ENCODE measurements at regions not wholly inside any gene's neighbourhood (a gene's known extent, or its start where the extent isn't known, plus 50 kb on each side); places are given as distances from the start of the nearest gene placed in this dataset.

- no peak overlapping the region for H2AK9ac ChIP-seq (replicated peaks; ENCODE audit: low read depth, low read length, poor library complexity)
- dilution Hi-C loops (cut with HindIII; ENCODE audit: low sequenced_read_pairs, unreplicated experiment) (no loop called here), in situ Hi-C loops (cut with MboI; ENCODE audit: low sequenced_read_pairs) (no loop called here), intact Hi-C loops (cut with micrococcal nuclease) (no loop called here)
- H3K14ac ChIP-seq (replicated peaks; ENCODE audit: low read depth, low read length), result no peak overlapping the region
- CTCF ChIA-PET, result no interaction called here
- H3K4me2 ChIP-seq (ENCODE audit: low read depth, low read length), result no peak overlapping the region
- H3K9me1 ChIP-seq (ENCODE audit: insufficient read depth, low read length), result no peaks in the 10 kb centered on the region
- H3K23ac ChIP-seq (ENCODE audit: low read depth, low read length), result no peak overlapping the region
- H3K36me3 ChIP-seq (ENCODE audit: control insufficient read depth, insufficient read depth, low read length), result no peaks in the 10 kb centered on the region
- no peak overlapping the region for H4K8ac ChIP-seq (ENCODE audit: low read depth in 2 of 2, low read length in 2 of 2)
- H3K9ac ChIP-seq (ENCODE audit: low read depth, low read length), result no peak overlapping the region
- no peaks in the 10 kb centered on the region for H3K9me3 ChIP-seq (ENCODE audit: control insufficient read depth, insufficient read depth, low read length)
- H2BK20ac ChIP-seq (ENCODE audit: low read depth, low read length), result no peak overlapping the region
- H2BK120ac ChIP-seq (ENCODE audit: low read depth, low read length), result no peak overlapping the region
- no peak for DNase-seq
- no peaks in the 10 kb centered on the region for H3K79me1 ChIP-seq (ENCODE audit: low read depth in 1 of 2, low read length in 2 of 2)
- TF ChIP-seq MAFK (IDR thresholded peaks at IDR 0.05; ENCODE audit: low read depth, low read length), result no peak
- TF ChIP-seq POLR2A (IDR thresholded peaks at IDR 0.05; ENCODE audit: low read depth, low read length), result no peak
- TF ChIP-seq MAZ (IDR thresholded peaks at IDR 0.05; ENCODE audit: borderline replicate concordance, low read depth, low read length), result no peak
- TF ChIP-seq RAD21 (IDR thresholded peaks at IDR 0.05; ENCODE audit: low read length), result no peak
- TF ChIP-seq, protein P1, sequence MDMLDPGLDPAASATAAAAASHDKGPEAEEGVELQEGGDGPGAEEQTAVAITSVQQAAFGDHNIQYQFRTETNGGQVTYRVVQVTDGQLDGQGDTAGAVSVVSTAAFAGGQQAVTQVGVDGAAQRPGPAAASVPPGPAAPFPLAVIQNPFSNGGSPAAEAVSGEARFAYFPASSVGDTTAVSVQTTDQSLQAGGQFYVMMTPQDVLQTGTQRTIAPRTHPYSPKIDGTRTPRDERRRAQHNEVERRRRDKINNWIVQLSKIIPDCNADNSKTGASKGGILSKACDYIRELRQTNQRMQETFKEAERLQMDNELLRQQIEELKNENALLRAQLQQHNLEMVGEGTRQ (IDR thresholded peaks at IDR 0.05; ENCODE audit: low read depth, low read length), result no peak
- no peak for TF ChIP-seq CEBPB (IDR thresholded peaks at IDR 0.05; ENCODE audit: low read depth, low read length)
- TF ChIP-seq RFX5 (IDR thresholded peaks at IDR 0.05; ENCODE audit: low read depth, low read length), result no peak
- TF ChIP-seq MXI1 (IDR thresholded peaks at IDR 0.05; ENCODE audit: borderline replicate concordance, low read depth, low read length), result no peak
- no peak for TF ChIP-seq RCOR1 (IDR thresholded peaks at IDR 0.05; ENCODE audit: insufficient replicate concordance, low read length)
- no peak for TF ChIP-seq BHLHE40 (IDR thresholded peaks at IDR 0.05; ENCODE audit: low read depth, low read length)
- TF ChIP-seq ELK1 (IDR thresholded peaks at IDR 0.05; ENCODE audit: borderline replicate concordance, low read depth, low read length), result no peak
- TF ChIP-seq NFE2L2 (IDR thresholded peaks at IDR 0.05; ENCODE audit: low read depth, low read length), result no peak
- no peak for TF ChIP-seq CTCF (conservative IDR thresholded peaks at IDR 0.05; ENCODE audit: low read depth, low read length)
- no peak for TF ChIP-seq SMC3 (IDR thresholded peaks at IDR 0.05; ENCODE audit: low read depth, low read length)
- no peak for TF ChIP-seq CHD1 (IDR thresholded peaks at IDR 0.05; ENCODE audit: low read depth, low read length)
- TF ChIP-seq FOS (IDR thresholded peaks at IDR 0.05; ENCODE audit: low read depth, low read length), result no peak
- H3K18ac ChIP-seq (ENCODE audit: low read depth, low read length), result no peak overlapping the region
- H3K4me1 ChIP-seq (ENCODE audit: control insufficient read depth, insufficient read depth, low read length), result no peaks in the 10 kb centered on the region
- no peak overlapping the region for H3K4ac ChIP-seq (ENCODE audit: low read depth, low read length)
- H4K20me1 ChIP-seq (ENCODE audit: insufficient read depth, low read length), result no peaks in the 10 kb centered on the region
- no CpG with 5 or more reads among the region's 6 CpGs for WGBS, 2 experiments (ENCODE audit: extremely low coverage in 2 of 2, insufficient read length in 1 of 2)
- no peak overlapping the region for H3K56ac ChIP-seq (ENCODE audit: extremely low read depth, insufficient read depth, low read length)
- H3K4me3 ChIP-seq (ENCODE audit: insufficient read depth, low read depth, low read length), result no peak overlapping the region
- peaks cover 5% of the 10 kb centered on the region; the same call in 1 of the 2 replicates for H3K27me3 ChIP-seq (ENCODE audit: control insufficient read depth, insufficient read depth, low read length)
- no peak overlapping the region for H2BK15ac ChIP-seq (ENCODE audit: low read depth, low read length)
- no peak overlapping the region for H4K91ac ChIP-seq (ENCODE audit: insufficient read depth, low read depth, low read length)
- H3K27ac ChIP-seq (ENCODE audit: insufficient read depth, low read length), result no peak overlapping the region
- no peak overlapping the region for H2AK5ac ChIP-seq (ENCODE audit: low read depth, low read length)
- H4K5ac ChIP-seq (ENCODE audit: low read depth, low read length), result no peak overlapping the region
- no peak overlapping the region for H2AFZ ChIP-seq (replicated peaks; ENCODE audit: low read length, poor library complexity)
- POLR2A ChIA-PET (ENCODE audit: unreplicated experiment), result no interaction called here
- no TSS peak for BruUV-seq (replicated peaks)
- ATAC-seq (ENCODE audit: low read depth), result no peak
- H2BK5ac ChIP-seq (ENCODE audit: low read depth, low read length, poor library complexity, severe bottlenecking), result no peak overlapping the region
Measured at GRCh38 chr1:116832308-116832931, 77.3 kb upstream of the PTGFRN start.

All from IMR-90 (cell line).